PC-3 (cell line): ENCODE measurements at regions not wholly inside any gene's neighbourhood (a gene's known extent, or its start where the extent isn't known, plus 50 kb on each side); places are given as distances from the start of the nearest gene placed in this dataset.

ENCODE experiments used
- ATAC-seq: fragments of 200-7000 bp; cut with Tn5 transposase; 2 replicates; pipeline ENCODE4 v1.9.1; 2020; ENCODE audit warnings: mild to moderate bottlenecking, moderate library complexity
- BruUV-seq: library from RNA; stranded (reverse); fragments of 400-500 nt; replicated peaks from 2 replicates; lab custom pipeline; 2021; lab: Mats Ljungman, UMichigan
- CTCF ChIA-PET: fragments of 300-600 bp; sonication (Branson Sonifier 250); formaldehyde crosslinking; loops from one replicate; lab custom pipeline; 2022; ENCODE audit warnings: antibody characterized with exemption; lab: Charles Lee
- POLR2A ChIA-PET: fragments of 300-600 bp; sonication (Branson Sonifier 250); formaldehyde crosslinking; loops from one replicate; lab custom pipeline; 2022; ENCODE audit warnings: antibody characterized with exemption; ENCODE audit not compliant: unreplicated experiment; lab: Charles Lee
- DNase-seq: peaks from one replicate; pipeline ENCODE4 v3.0.0-alpha.2; 2015
- H2AFZ ChIP-seq: fragments of 300-600 bp; sonication (generic); 2 replicates; pipeline ENCODE4 v1.6.0; 2016; ENCODE audit warnings: antibody characterized with exemption, low read length
- H3F3A ChIP-seq: fragments of 300-600 bp; sonication (generic); one replicate; pipeline ENCODE4 v1.6.0; 2017; ENCODE audit warnings: antibody characterized with exemption, low read length, control low read depth, mild to moderate bottlenecking; ENCODE audit not compliant: unreplicated experiment
- H3K27ac ChIP-seq: fragments of 300-600 bp; sonication (generic); 2 replicates; pipeline ENCODE4 v1.5.1; 2016; ENCODE audit warnings: mild to moderate bottlenecking, low read length
- H3K27me3 ChIP-seq: fragments of 300-600 bp; sonication (generic); 2 replicates; pipeline ENCODE4 v1.6.1; 2016; ENCODE audit warnings: low read length, mixed read lengths
- H3K36me3 ChIP-seq: fragments of 300-600 bp; sonication (generic); 2 replicates; pipeline ENCODE4 v1.6.1; 2016; ENCODE audit warnings: low read depth, mixed run types, low read length, mixed read lengths
- H3K4me1 ChIP-seq: fragments of 300-600 bp; sonication (generic); 2 replicates; pipeline ENCODE4 v1.5.1; 2016; ENCODE audit warnings: low read length; ENCODE audit not compliant: insufficient read depth
- H3K4me2 ChIP-seq: fragments of 300-600 bp; sonication (generic); 2 replicates; pipeline ENCODE4 v1.6.0; 2016; ENCODE audit warnings: low read length
- H3K4me3 ChIP-seq: fragments of 300-600 bp; sonication (generic); 2 replicates; pipeline ENCODE4 v1.5.1; 2016; ENCODE audit warnings: mild to moderate bottlenecking, low read length, mixed read lengths
- H3K79me2 ChIP-seq: fragments of 300-600 bp; sonication (generic); 2 replicates; pipeline ENCODE4 v1.6.1; 2017; ENCODE audit warnings: low read length, mixed read lengths
- H3K9ac ChIP-seq: fragments of 300-600 bp; sonication (generic); 2 replicates; pipeline ENCODE4 v1.6.0; 2016; ENCODE audit warnings: mild to moderate bottlenecking, low read length
- H3K9me2 ChIP-seq: fragments of 300-600 bp; sonication (generic); replicated peaks from 2 replicates; pipeline ENCODE4 v1.6.1; 2016; ENCODE audit warnings: mixed run types, low read length, mixed read lengths
- H3K9me3 ChIP-seq: fragments of 300-600 bp; sonication (generic); 2 replicates; pipeline ENCODE4 v1.6.1; 2016; ENCODE audit warnings: low read length, mixed read lengths
- H4K20me1 ChIP-seq: fragments of 300-600 bp; sonication (generic); 2 replicates; pipeline ENCODE4 v1.6.1; 2016; ENCODE audit warnings: low read length, mixed read lengths
- CTCF ChIP-seq: fragments of 300-600 bp; sonication (generic); conservative IDR thresholded peaks from 2 replicates; pipeline ENCODE4 v1.5.1; 2017; ENCODE audit warnings: antibody characterized with exemption, low read depth, mild to moderate bottlenecking, low read length
- EZH2 ChIP-seq: fragments of 300-600 bp; sonication (generic); IDR thresholded peaks from one replicate; pipeline ENCODE4 v1.6.1; 2017; ENCODE audit warnings: antibody characterized with exemption, mild to moderate bottlenecking, low read length; ENCODE audit not compliant: unreplicated experiment
- EZH2phosphoT487 ChIP-seq: fragments of 300-600 bp; sonication (generic); IDR thresholded peaks from 2 replicates; pipeline ENCODE4 v1.6.1; 2018; ENCODE audit warnings: mild to moderate bottlenecking, antibody characterized with exemption, low read length, borderline replicate concordance
- intact Hi-C: fragments of 100-400 bp; cut with micrococcal nuclease; formaldehyde crosslinking; loops from 2 replicates; pipeline ENCODE4 v1.9.0; 2023

DNA sequence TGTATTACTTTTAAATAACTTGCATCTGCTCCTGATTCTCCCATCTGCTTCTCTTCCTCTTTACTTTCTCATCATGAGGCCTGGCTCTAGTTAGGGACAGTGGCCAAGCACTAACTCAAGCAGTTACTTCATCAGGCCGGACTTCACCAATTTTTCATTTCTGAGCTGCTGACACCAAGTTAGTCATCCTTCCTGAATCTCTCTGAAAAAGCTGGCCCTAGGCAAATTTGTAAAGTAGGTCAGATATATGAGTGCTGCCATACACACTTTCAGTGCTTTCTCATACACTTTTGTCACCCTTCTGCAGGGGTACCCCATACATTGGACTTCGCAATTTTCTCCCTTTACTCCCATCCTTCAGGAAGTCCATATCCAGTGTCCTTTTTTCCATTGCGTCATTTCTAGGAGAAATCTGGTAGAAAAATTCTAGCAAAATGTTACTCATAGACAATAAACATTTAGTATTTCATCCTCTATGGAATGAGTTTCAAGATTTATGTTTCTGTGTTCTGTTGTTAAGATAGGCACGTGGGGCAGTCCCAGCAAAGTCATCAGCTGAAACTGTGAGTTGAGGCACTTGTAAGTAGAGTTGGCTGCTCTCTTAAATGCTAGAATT lies 276.8 kb upstream of the TMPO start:
- Histone ChIP-seq H3K27me3 (peaks cover 20% of the 10 kb centered on the region), H3K27ac (no peak overlapping the region), H3K9me3 (no peaks in the 10 kb centered on the region), H3K4me3 (no peak overlapping the region), H2AFZ (no peak overlapping the region), H3K79me2 (no peaks in the 10 kb centered on the region), H4K20me1 (no peaks in the 10 kb centered on the region), H3K4me2 (no peak overlapping the region), H3K9me2 (no peaks in the 10 kb centered on the region), H3K9ac (no peak overlapping the region), H3K36me3 (no peaks in the 10 kb centered on the region), H3K4me1 (no peaks in the 10 kb centered on the region), H3F3A (no peaks in the 10 kb centered on the region)
- DNase-seq (peak; percentile 17), ATAC-seq (no peak)
- POLR2A ChIA-PET, result no interaction called here
- CTCF ChIA-PET, result no interaction called here
- intact Hi-C loops, result no loop called here
- no TSS peak for BruUV-seq
- TF ChIP-seq EZH2 (no peak), EZH2phosphoT487 (no peak), CTCF (no peak)

DNA sequence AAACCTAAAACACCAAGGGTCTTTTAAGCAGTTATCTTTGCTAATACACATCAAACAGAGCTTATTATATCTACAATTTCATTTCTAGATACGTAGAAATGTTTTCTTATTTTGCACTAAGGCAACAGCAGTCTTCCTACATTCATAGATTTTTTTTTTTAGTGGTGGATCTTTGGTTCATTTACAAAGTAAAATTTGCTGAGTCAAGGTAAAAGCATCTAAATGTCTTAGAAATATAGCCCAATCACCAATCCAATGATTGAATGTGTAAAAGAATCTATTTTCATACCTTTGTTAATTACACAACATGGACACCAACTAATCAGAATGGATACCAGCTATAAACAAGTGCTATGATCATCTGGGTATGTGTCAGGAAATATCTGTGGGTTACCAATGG lies 272.2 kb upstream of the TMPO start:
- intact Hi-C loops, result no loop called here
- Histone ChIP-seq H2AFZ (no peak overlapping the region), H3K9ac (no peak overlapping the region)

DNA sequence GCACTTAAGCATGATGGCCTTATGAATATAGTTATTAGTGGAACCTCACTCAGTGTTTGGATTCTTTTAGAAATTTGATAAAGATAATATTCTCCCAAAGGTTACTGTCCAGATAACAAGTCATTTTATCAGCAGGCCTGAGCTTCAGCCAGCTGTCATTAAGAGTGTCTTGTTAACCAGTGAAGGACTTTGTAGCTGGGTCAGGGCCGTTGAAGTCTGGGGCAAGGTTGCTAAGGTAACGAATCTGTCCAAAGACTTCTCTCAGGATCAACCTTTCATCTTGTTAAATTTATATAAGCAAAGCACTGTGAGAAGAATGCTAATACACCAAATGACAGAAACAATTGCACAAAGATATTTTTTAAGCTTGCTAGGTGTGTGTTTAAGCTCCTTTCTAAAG lies 271.3 kb upstream of the TMPO start:
- intact Hi-C loops, result no loop called here
- Histone ChIP-seq H3K79me2 (no peaks in the 10 kb centered on the region), H3K9me2 (no peaks in the 10 kb centered on the region), H3K4me3 (no peak overlapping the region), H3F3A (no peaks in the 10 kb centered on the region), H3K27me3 (peaks cover 21% of the 10 kb centered on the region), H2AFZ (no peak overlapping the region), H4K20me1 (no peaks in the 10 kb centered on the region), H3K9ac (no peak overlapping the region), H3K9me3 (no peaks in the 10 kb centered on the region), H3K36me3 (no peaks in the 10 kb centered on the region), H3K27ac (no peak overlapping the region), H3K4me1 (no peaks in the 10 kb centered on the region), H3K4me2 (no peak overlapping the region)
- no peak for ATAC-seq
- BruUV-seq, result no TSS peak
- CTCF ChIA-PET, result no interaction called here
- POLR2A ChIA-PET, result no interaction called here
- no peak for DNase-seq
- TF ChIP-seq EZH2 (no peak), EZH2phosphoT487 (no peak), CTCF (no peak)

More for the DNA sequence above, 272.2 kb upstream of the TMPO start:
- Histone ChIP-seq H3K4me2 (no peak overlapping the region), H3K27me3 (peaks cover 14% of the 10 kb centered on the region), H3K9me3 (no peaks in the 10 kb centered on the region), H3K79me2 (no peaks in the 10 kb centered on the region), H3F3A (no peaks in the 10 kb centered on the region), H4K20me1 (no peaks in the 10 kb centered on the region), H3K9me2 (no peaks in the 10 kb centered on the region), H3K4me1 (no peaks in the 10 kb centered on the region), H3K4me3 (no peak overlapping the region), H3K36me3 (no peaks in the 10 kb centered on the region), H3K27ac (no peak overlapping the region)
- ChIA-PET CTCF (no interaction called here), POLR2A (no interaction called here)
- no TSS peak for BruUV-seq
- DNase-seq, result no peak
- ATAC-seq, result no peak
- TF ChIP-seq EZH2phosphoT487, result no peak
